HFF-Myc (cell line): ENCODE measurements at regions not wholly inside any gene's neighbourhood (a gene's known extent, or its start where the extent isn't known, plus 50 kb on each side); places are given as distances from the start of the nearest gene placed in this dataset.

Source experiments
- DNase-seq: peaks from one replicate; pipeline ENCODE4 v3.0.0-alpha.2; 2011; ENCODE audit warnings: low read depth; ENCODE audit errors: extremely low read depth
- H3K4me3 ChIP-seq: replicated peaks from 2 replicates; pipeline ENCODE4 v1.5.1; 2011; ENCODE audit warnings: low read depth, mild to moderate bottlenecking, control low read depth, low read length
- CTCF ChIP-seq: IDR thresholded peaks from 2 replicates; pipeline ENCODE4 v1.5.1; 2012; ENCODE audit warnings: mild to moderate bottlenecking, low read depth, low read length, control low read depth; ENCODE audit errors: missing control alignments

GRCh38 chr5:51566953-51567352 lies 183.7 kb downstream of the ISL1 start:
- TF ChIP-seq CTCF, result no peak
- H3K4me3 ChIP-seq, result no peak overlapping the region

DNA sequence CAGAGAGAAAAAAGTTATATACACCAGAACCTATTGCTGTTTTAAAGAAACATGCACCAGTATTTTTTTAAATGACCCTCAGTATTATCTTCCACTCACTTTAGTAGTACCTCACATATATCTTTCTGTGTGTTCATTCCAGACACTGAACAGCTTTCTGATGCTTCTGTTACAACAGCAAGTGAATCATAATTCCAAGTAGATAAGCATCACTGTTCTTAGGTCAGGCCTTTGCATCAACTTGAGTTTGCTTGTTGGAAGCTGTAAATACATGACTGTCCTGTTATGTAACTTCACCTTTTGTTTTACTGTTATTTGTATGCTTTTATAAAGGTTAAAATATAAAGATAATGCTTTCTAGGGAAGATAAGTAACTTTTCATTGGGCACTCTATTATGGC lies 184.4 kb downstream of the ISL1 start:
- H3K4me3 ChIP-seq, result no peak overlapping the region
- no peak for DNase-seq
- no peak for TF ChIP-seq CTCF

More at GRCh38 chr5:51566953-51567352, 183.7 kb downstream of the ISL1 start:
- no peak for DNase-seq

- H3K4me3 ChIP-seq, result no peak overlapping the region
- no peak for TF ChIP-seq CTCF
- DNase-seq, result no peak
Measured at GRCh38 chr5:51573835-51574234, 190.6 kb downstream of the ISL1 start.

GRCh38 chr5:51582871-51583394 lies 199.7 kb downstream of the ISL1 start:
- DNase-seq, result no peak
- no peak for TF ChIP-seq CTCF
- no peak overlapping the region for H3K4me3 ChIP-seq

- TF ChIP-seq CTCF, result no peak
- no peak for DNase-seq
- no peak overlapping the region for H3K4me3 ChIP-seq
Measured at GRCh38 chr5:51598026-51598425, 214.8 kb downstream of the ISL1 start.

DNA sequence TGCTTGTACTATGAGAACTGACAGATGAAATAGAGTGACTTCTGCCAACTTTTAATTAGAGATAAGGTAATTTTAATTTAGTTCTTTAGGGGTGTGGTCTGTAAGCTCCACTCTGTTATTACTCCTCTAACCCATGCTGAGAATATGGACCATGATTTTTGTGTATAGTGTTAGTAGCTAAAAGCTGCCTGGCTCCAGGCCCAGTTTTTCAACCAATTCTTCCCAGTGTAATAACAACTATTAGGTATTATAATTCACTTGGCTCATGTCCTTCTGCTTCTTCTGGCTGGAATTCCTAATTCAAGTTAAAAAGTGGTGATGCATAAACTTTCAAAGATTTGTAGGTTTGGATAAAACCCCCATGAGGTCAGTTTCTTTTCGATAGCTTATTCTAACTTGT lies 216.3 kb downstream of the ISL1 start:
- no peak for TF ChIP-seq CTCF
- DNase-seq, result no peak
- H3K4me3 ChIP-seq, result no peak overlapping the region

GRCh38 chr5:51604324-51604723 lies 221.1 kb downstream of the ISL1 start:
- no peak for DNase-seq
- TF ChIP-seq CTCF, result no peak
- H3K4me3 ChIP-seq, result no peak overlapping the region
